Neuronal stem cell (in vitro differentiated cells): ENCODE measurements at regions not wholly inside any gene's neighbourhood (a gene's known extent, or its start where the extent isn't known, plus 50 kb on each side); places are given as distances from the start of the nearest gene placed in this dataset.

Experiments used
- DNase-seq: peaks from one replicate; pipeline ENCODE4 v3.0.0-alpha.2; 2013; ENCODE audit warnings: low spot score
- H2AFZ ChIP-seq: one replicate; pipeline ENCODE4 v1.6.1; 2013; ENCODE audit warnings: mild to moderate bottlenecking, low read length, inconsistent platforms
- H2AK5ac ChIP-seq: 2 replicates; pipeline ENCODE4 v1.6.1; 2013; ENCODE audit warnings: low read depth, mild to moderate bottlenecking, inconsistent platforms, low read length, moderate library complexity, mixed read lengths
- H2BK120ac ChIP-seq: 2 replicates; pipeline ENCODE4 v1.6.1; 2013; ENCODE audit warnings: low read depth, mild to moderate bottlenecking, inconsistent platforms, low read length, moderate library complexity, mixed read lengths
- H2BK12ac ChIP-seq: one replicate; pipeline ENCODE4 v1.6.1; 2013; ENCODE audit warnings: low read length, inconsistent platforms
- H2BK15ac ChIP-seq: 2 replicates; pipeline ENCODE4 v1.6.1; 2013; ENCODE audit warnings: mild to moderate bottlenecking, low read length, inconsistent platforms, mixed read lengths
- H2BK5ac ChIP-seq: one replicate; pipeline ENCODE4 v1.6.1; 2013; ENCODE audit warnings: inconsistent platforms, mild to moderate bottlenecking, low read length, moderate library complexity
- H3K14ac ChIP-seq: one replicate; pipeline ENCODE4 v1.6.1; 2013; ENCODE audit warnings: low read length, inconsistent platforms
- H3K18ac ChIP-seq: 2 replicates; pipeline ENCODE4 v1.6.1; 2013; ENCODE audit warnings: low read length, inconsistent platforms
- H3K23ac ChIP-seq: 2 replicates; pipeline ENCODE4 v1.6.1; 2013; ENCODE audit warnings: low read depth, mild to moderate bottlenecking, mixed read lengths, low read length, inconsistent platforms; ENCODE audit not compliant: poor library complexity
- H3K27ac ChIP-seq: replicated peaks from 3 replicates; pipeline ENCODE4 v1.5.1; 2013; ENCODE audit warnings: low read length, inconsistent platforms
- H3K27me3 ChIP-seq, 3 experiments: 2 replicates each; pipeline ENCODE4 v1.6.1; 2013; ENCODE audit warnings: low read length in 3 of 3, mild to moderate bottlenecking in 2 of 3, inconsistent platforms in 1 of 3, low read depth in 1 of 3, mixed read lengths in 1 of 3, moderate library complexity in 1 of 3; ENCODE audit not compliant: control insufficient read depth in 3 of 3, insufficient read depth in 3 of 3
- H3K36me3 ChIP-seq, 2 donors: replicated peaks in 1 of 2; 2 replicates each; pipeline ENCODE4 v1.6.1; 2013; ENCODE audit warnings: low read length in 2 of 2; ENCODE audit not compliant: control insufficient read depth in 2 of 2, insufficient read depth in 2 of 2
- H3K4ac ChIP-seq: 2 replicates; pipeline ENCODE4 v1.6.1; 2013; ENCODE audit warnings: inconsistent platforms, mild to moderate bottlenecking, low read length, moderate library complexity
- H3K4me1 ChIP-seq, 2 donors: 1 replicate in 1 of 2; 2 replicates in 1 of 2; pipeline ENCODE4 v1.6.1; 2013; ENCODE audit warnings: low read length in 2 of 2, low read depth in 1 of 2; ENCODE audit not compliant: control insufficient read depth in 2 of 2, insufficient read depth in 1 of 2
- H3K4me2 ChIP-seq: one replicate; pipeline ENCODE4 v1.6.1; 2013; ENCODE audit warnings: mild to moderate bottlenecking, low read length, inconsistent platforms; ENCODE audit not compliant: insufficient read depth, poor library complexity, severe bottlenecking
- H3K4me3 ChIP-seq, 2 donors: 2 replicates each; pipeline ENCODE4 v1.5.1; 2013; ENCODE audit warnings: low read length in 2 of 2, mild to moderate bottlenecking in 2 of 2, inconsistent platforms in 1 of 2, moderate library complexity in 1 of 2
- H3K79me1 ChIP-seq: one replicate; pipeline ENCODE4 v1.6.1; 2013; ENCODE audit warnings: low read depth, mild to moderate bottlenecking, inconsistent platforms, low read length, moderate library complexity
- H3K9ac ChIP-seq: one replicate; pipeline ENCODE4 v1.6.1; 2013; ENCODE audit warnings: mild to moderate bottlenecking, low read depth, low read length, inconsistent platforms; ENCODE audit not compliant: poor library complexity
- H3K9me3 ChIP-seq, 2 donors: replicated peaks in 1 of 2; 2 replicates each; pipeline versions ENCODE3 to v1.6.1; 2013; ENCODE audit warnings: low read length in 2 of 2, mild to moderate bottlenecking in 2 of 2, inconsistent platforms in 1 of 2, low read depth in 1 of 2, mixed read lengths in 1 of 2, moderate library complexity in 1 of 2; ENCODE audit not compliant: control insufficient read depth in 2 of 2, insufficient read depth in 1 of 2
- H4K8ac ChIP-seq: one replicate; pipeline ENCODE4 v1.6.1; 2013; ENCODE audit warnings: low read depth, mild to moderate bottlenecking, inconsistent platforms, low read length, moderate library complexity
- H4K91ac ChIP-seq: one replicate; pipeline ENCODE4 v1.6.1; 2013; ENCODE audit warnings: low read length, low read depth, mild to moderate bottlenecking, inconsistent platforms; ENCODE audit not compliant: poor library complexity
- WGBS, 2 donors: extraction: QIAGEN DNeasy Blood & Tissue Kit; methylation state at CpG; one replicate each; pipeline ENCODE4 v1.1.7; 2013; ENCODE audit warnings: missing lambda C conversion rate in 2 of 2, mixed read lengths in 1 of 2; ENCODE audit not compliant: insufficient read length in 2 of 2, insufficient replicate concordance in 1 of 2; ENCODE audit errors: extremely low coverage in 2 of 2; 5-methylcytosine and 5-hydroxymethylcytosine counted together

DNA sequence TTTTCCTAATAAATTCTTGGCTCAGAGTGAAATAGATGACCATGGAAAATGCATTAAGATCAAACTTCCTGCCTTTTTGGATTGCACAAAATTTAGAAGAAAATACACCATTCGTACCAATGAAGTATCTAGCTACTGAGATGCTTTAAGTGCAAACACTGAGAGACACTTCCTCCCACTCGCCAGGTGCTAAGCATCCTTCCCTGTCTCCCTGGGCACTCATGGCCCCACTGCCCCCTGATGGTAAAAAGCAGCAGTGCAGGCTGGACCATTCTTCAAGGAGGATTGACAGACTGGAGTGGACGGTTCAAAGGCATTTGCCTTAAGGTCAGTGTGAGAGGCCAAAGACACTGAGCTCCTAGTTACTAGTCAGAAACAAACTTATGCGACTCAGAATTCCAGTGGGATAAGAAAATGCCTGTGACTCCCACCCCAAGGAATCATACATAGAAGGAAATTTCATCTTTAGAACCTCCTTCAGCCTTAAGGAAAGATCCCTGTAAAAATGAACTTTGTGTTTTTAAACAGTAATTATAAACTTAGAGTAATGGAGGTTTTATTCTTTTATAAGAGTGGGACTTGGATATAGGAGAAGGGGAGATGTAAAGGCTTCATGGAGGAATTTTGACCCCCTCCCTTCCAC is 86.0 kb upstream of the SLC30A5 start:
- H2BK120ac ChIP-seq: no peak overlapping the region
- H3K4me1 ChIP-seq: peaks cover 0 to 1% of the 10 kb centered on the region in 2 donors
- no peak overlapping the region for H3K27ac ChIP-seq
- H2AK5ac ChIP-seq: no peak overlapping the region
- no peak overlapping the region for H4K8ac ChIP-seq
- H3K27me3 ChIP-seq: no peaks in the 10 kb centered on the region
- peak; percentile 73 for DNase-seq
- H2BK5ac ChIP-seq: no peak overlapping the region
- H2AFZ ChIP-seq: no peak overlapping the region
- no CpG with 5 or more reads among the region's 4 CpGs for WGBS, 2 donors
- no peak overlapping the region for H3K4me2 ChIP-seq
- no peak overlapping the region for H3K18ac ChIP-seq
- H3K4me3 ChIP-seq: no peak overlapping the region
- no peaks in the 10 kb centered on the region for H3K79me1 ChIP-seq
- no peak overlapping the region for H4K91ac ChIP-seq
- no peak overlapping the region for H3K9ac ChIP-seq
- H3K14ac ChIP-seq: no peak overlapping the region
- H2BK12ac ChIP-seq: no peak overlapping the region
- peaks cover 0 to 2% of the 10 kb centered on the region in 2 donors for H3K9me3 ChIP-seq
- H2BK15ac ChIP-seq: no peak overlapping the region
- H3K23ac ChIP-seq: no peak overlapping the region
- no peaks in the 10 kb centered on the region for H3K36me3 ChIP-seq
- no peak overlapping the region for H3K4ac ChIP-seq

DNA sequence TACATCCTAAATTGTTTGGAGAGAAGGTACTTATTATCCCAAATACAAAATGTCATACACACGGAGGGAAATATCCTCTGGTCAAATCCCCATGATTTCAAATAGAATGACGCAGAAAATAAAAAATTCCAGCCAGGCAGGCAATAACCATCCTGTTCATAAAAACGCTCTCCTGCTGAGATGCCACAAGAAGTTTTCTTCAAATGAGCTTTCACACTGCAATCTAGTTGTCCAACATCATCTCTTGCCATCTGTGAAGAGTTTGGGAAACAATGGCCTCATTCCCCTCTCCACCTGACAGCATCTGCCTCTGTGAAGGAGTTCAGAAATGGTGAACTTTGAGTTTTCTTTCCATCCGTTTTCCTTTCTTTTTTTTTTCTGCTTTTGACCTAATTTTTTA is 83.3 kb upstream of the SLC30A5 start:
- Histone ChIP-seq H3K4me3 (no peak overlapping the region), H3K27me3 (no peaks in the 10 kb centered on the region), H3K36me3 (no peaks in the 10 kb centered on the region), H4K8ac (no peak overlapping the region), H3K9ac (no peak overlapping the region), H3K18ac (no peak overlapping the region), H3K4me1 (peaks cover 0 to 1% of the 10 kb centered on the region in 2 donors), H2BK12ac (no peak overlapping the region), H2BK5ac (no peak overlapping the region), H4K91ac (no peak overlapping the region), H3K9me3 (peaks cover 0 to under 1% of the 10 kb centered on the region in 2 donors), H3K27ac (no peak overlapping the region), H3K23ac (no peak overlapping the region), H2AFZ (no peak overlapping the region), H2BK15ac (no peak overlapping the region), H3K14ac (no peak overlapping the region), H3K79me1 (no peaks in the 10 kb centered on the region), H2BK120ac (no peak overlapping the region), H3K4me2 (no peak overlapping the region), H2AK5ac (no peak overlapping the region), H3K4ac (no peak overlapping the region)
- DNase-seq: no peak
- no CpG with 5 or more reads among the region's 4 CpGs for WGBS, 2 donors

DNA sequence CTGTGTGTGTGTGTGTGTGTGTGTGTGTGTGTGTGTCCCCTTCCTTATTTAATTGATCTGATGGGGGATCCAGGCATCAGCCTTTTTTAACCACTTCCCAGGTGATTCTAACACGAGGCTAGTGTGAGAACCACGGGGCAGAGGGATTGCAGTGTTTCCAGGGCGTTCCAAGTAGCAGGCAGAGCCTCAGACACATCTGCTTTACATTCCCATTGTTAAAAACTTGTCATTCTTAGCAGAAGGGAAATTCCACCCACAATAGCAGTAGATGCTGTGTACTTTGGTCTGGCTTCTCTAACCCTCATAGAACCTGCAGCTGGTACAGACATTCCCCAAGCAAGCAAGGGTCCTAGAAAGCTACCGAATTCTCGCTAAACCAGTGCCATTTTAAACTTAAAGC is 81.9 kb upstream of the SLC30A5 start:
- Histone ChIP-seq H3K27ac (no peak overlapping the region), H3K9ac (no peak overlapping the region), H2BK5ac (no peak overlapping the region), H3K9me3 (no peaks in the 10 kb centered on the region), H3K4me1 (peaks cover 0 to 1% of the 10 kb centered on the region in 2 donors), H4K91ac (no peak overlapping the region), H3K27me3 (no peaks in the 10 kb centered on the region), H3K4me3 (no peak overlapping the region), H2AK5ac (no peak overlapping the region), H3K23ac (no peak overlapping the region), H3K4me2 (no peak overlapping the region), H3K79me1 (no peaks in the 10 kb centered on the region), H3K36me3 (no peaks in the 10 kb centered on the region), H3K14ac (no peak overlapping the region), H2BK120ac (no peak overlapping the region), H4K8ac (no peak overlapping the region), H2AFZ (no peak overlapping the region), H3K4ac (no peak overlapping the region), H3K18ac (no peak overlapping the region), H2BK15ac (no peak overlapping the region), H2BK12ac (no peak overlapping the region)
- no CpG with 5 or more reads among the region's 5 CpGs for WGBS, 2 donors
- DNase-seq: no peak

GRCh38 chr5:69013481-69013880 is 80.3 kb upstream of the SLC30A5 start:
- no peak overlapping the region for H2BK120ac ChIP-seq
- H3K4me2 ChIP-seq: no peak overlapping the region
- no peak overlapping the region for H3K9ac ChIP-seq
- H2BK15ac ChIP-seq: no peak overlapping the region
- H3K79me1 ChIP-seq: no peaks in the 10 kb centered on the region
- no peak overlapping the region for H3K27ac ChIP-seq
- H3K9me3 ChIP-seq: no peaks in the 10 kb centered on the region
- H3K27me3 ChIP-seq: no peaks in the 10 kb centered on the region
- H3K36me3 ChIP-seq: no peaks in the 10 kb centered on the region
- H2AK5ac ChIP-seq: no peak overlapping the region
- no peak overlapping the region for H3K4ac ChIP-seq
- H3K14ac ChIP-seq: no peak overlapping the region
- DNase-seq: no peak
- no peak overlapping the region for H4K8ac ChIP-seq
- H3K4me1 ChIP-seq: peaks cover 0 to 1% of the 10 kb centered on the region in 2 donors
- no CpG with 5 or more reads among the region's 2 CpGs for WGBS, 2 donors
- no peak overlapping the region for H2AFZ ChIP-seq
- H3K4me3 ChIP-seq: no peak overlapping the region
- no peak overlapping the region for H2BK12ac ChIP-seq
- no peak overlapping the region for H3K18ac ChIP-seq
- H4K91ac ChIP-seq: no peak overlapping the region
- H2BK5ac ChIP-seq: no peak overlapping the region
- no peak overlapping the region for H3K23ac ChIP-seq
